ENCODE measurements at regions not wholly inside any gene's neighbourhood (a gene's known extent, or its start where the extent isn't known, plus 50 kb on each side); places are given as distances from the start of the nearest gene placed in this dataset.

- H4K20me1 ChIP-seq (ENCODE audit: insufficient read depth, low read length): no peaks in the 10 kb centered on the region
- H3K27me3 ChIP-seq (ENCODE audit: control insufficient read depth in 2 of 2, insufficient read depth in 2 of 2, low read length in 2 of 2): no peaks in the 10 kb centered on the region
- H3K4me3 ChIP-seq (replicated peaks in 1 of 3; ENCODE audit: low read depth in 2 of 3, low read length in 3 of 3): no peak overlapping the region
- Mint-ChIP-seq H3K4me1 (peaks cover 5% of the 10 kb centered on the region), H3K36me3 (no peaks in the 10 kb centered on the region), H3K27ac (no peak overlapping the region), H3K4me3 (no peak overlapping the region), H3K27me3 (ENCODE audit: low read depth in 3 of 3) (peaks cover 2 to 5% (median 4%) of the 10 kb centered on the region in 3 donors), H3K9me3 (peaks cover 0 to 1% (median 0%) of the 10 kb centered on the region in 7 donors)
- H3K36me3 ChIP-seq (replicated peaks in 1 of 2; ENCODE audit: control insufficient read depth in 1 of 2, insufficient read depth in 2 of 2, low read length in 2 of 2): no peaks in the 10 kb centered on the region
- H2AFZ ChIP-seq (ENCODE audit: insufficient read depth, low read depth, low read length, poor library complexity, severe bottlenecking): no peak overlapping the region
- intact Hi-C loops (cut with micrococcal nuclease): no loop called here
- H3K79me2 ChIP-seq (ENCODE audit: insufficient read depth, low read length): no peaks in the 10 kb centered on the region
- no peak for TF ChIP-seq CTCF (IDR thresholded peaks at IDR 0.05)
- DNase-seq: no peak
- H3K9ac ChIP-seq (ENCODE audit: insufficient read depth, low read length, poor library complexity, severe bottlenecking): no peak overlapping the region
- H3K4me2 ChIP-seq (replicated peaks; ENCODE audit: extremely low read depth, low read length, poor library complexity, severe bottlenecking): no peak overlapping the region
- H3K4me1 ChIP-seq (ENCODE audit: control insufficient read depth in 1 of 2, insufficient read depth in 2 of 2, low read length in 2 of 2): no peaks in the 10 kb centered on the region
- WGBS (ENCODE audit: insufficient coverage): 80% methylated on average over 1 of the region's 3 CpGs
- no peaks in the 10 kb centered on the region for H3K9me3 ChIP-seq (replicated peaks in 1 of 2; ENCODE audit: control insufficient read depth in 1 of 2, insufficient read depth in 1 of 2, low read length in 2 of 2)
- no peak overlapping the region for H3K27ac ChIP-seq (ENCODE audit: low read depth in 1 of 2, low read length in 2 of 2)
Measured at GRCh38 chr5:148927307-148927946, 101.0 kb downstream of the ADRB2 start.

- Histone ChIP-seq H4K20me1 (ENCODE audit: insufficient read depth, low read length) (no peaks in the 10 kb centered on the region), H3K27ac (ENCODE audit: low read depth in 1 of 2, low read length in 2 of 2) (no peak overlapping the region), H3K4me2 (replicated peaks; ENCODE audit: extremely low read depth, low read length, poor library complexity, severe bottlenecking) (no peak overlapping the region), H3K9me3 (replicated peaks in 1 of 2; ENCODE audit: control insufficient read depth in 1 of 2, insufficient read depth in 1 of 2, low read length in 2 of 2) (no peaks in the 10 kb centered on the region), H3K9ac (ENCODE audit: insufficient read depth, low read length, poor library complexity, severe bottlenecking) (no peak overlapping the region), H3K27me3 (ENCODE audit: control insufficient read depth in 2 of 2, insufficient read depth in 2 of 2, low read length in 2 of 2) (no peaks in the 10 kb centered on the region), H3K4me1 (ENCODE audit: control insufficient read depth in 1 of 2, insufficient read depth in 2 of 2, low read length in 2 of 2) (no peaks in the 10 kb centered on the region), H2AFZ (ENCODE audit: insufficient read depth, low read depth, low read length, poor library complexity, severe bottlenecking) (no peak overlapping the region), H3K36me3 (replicated peaks in 1 of 2; ENCODE audit: control insufficient read depth in 1 of 2, insufficient read depth in 2 of 2, low read length in 2 of 2) (no peaks in the 10 kb centered on the region), H3K4me3 (replicated peaks in 1 of 3; ENCODE audit: low read depth in 2 of 3, low read length in 3 of 3) (no peak overlapping the region), H3K79me2 (ENCODE audit: insufficient read depth, low read length) (no peaks in the 10 kb centered on the region)
- Mint-ChIP-seq H3K9me3 (peaks cover 0 to 1% (median 0%) of the 10 kb centered on the region in 7 donors), H3K27me3 (ENCODE audit: low read depth in 3 of 3) (peaks cover 2 to 5% (median 4%) of the 10 kb centered on the region in 3 donors), H3K4me1 (peaks cover 5% of the 10 kb centered on the region), H3K27ac (no peak overlapping the region), H3K36me3 (no peaks in the 10 kb centered on the region), H3K4me3 (no peak overlapping the region)
- intact Hi-C loops (cut with micrococcal nuclease): no loop called here
- no peak for DNase-seq
- TF ChIP-seq CTCF (IDR thresholded peaks at IDR 0.05): no peak
Measured at GRCh38 chr5:148928141-148928540, 101.7 kb downstream of the ADRB2 start.
